ENCODE measurements at regions not wholly inside any gene's neighbourhood (a gene's known extent, or its start where the extent isn't known, plus 50 kb on each side); places are given as distances from the start of the nearest gene placed in this dataset.

DNA sequence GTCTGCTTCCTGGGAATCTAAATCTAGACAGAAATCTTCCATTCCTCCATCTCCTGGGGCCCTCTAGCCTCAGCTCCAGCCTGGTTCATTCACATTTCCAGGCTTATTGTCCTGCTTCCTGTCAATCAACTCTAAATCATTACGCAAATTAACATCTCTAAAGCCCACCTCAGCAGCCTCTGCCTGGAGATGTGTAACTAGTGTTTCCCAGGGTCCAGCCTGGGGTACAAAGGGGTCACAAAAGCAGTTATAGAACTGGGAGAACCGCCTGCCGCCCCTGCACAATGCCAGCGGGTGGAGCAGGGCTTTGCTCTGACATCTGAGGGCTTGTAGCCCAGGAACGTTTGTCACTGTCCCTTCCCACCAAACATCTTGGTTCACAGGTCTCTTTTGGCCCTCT, 373.5 kb downstream of the RRAGC start:
- no peak for TF ChIP-seq SPI1 (IDR thresholded peaks at IDR 0.05; ENCODE audit: borderline replicate concordance, low read depth)
- TF ChIP-seq GABPA (IDR thresholded peaks at IDR 0.05; ENCODE audit: low read depth): no peak
- TF ChIP-seq, protein P1, sequence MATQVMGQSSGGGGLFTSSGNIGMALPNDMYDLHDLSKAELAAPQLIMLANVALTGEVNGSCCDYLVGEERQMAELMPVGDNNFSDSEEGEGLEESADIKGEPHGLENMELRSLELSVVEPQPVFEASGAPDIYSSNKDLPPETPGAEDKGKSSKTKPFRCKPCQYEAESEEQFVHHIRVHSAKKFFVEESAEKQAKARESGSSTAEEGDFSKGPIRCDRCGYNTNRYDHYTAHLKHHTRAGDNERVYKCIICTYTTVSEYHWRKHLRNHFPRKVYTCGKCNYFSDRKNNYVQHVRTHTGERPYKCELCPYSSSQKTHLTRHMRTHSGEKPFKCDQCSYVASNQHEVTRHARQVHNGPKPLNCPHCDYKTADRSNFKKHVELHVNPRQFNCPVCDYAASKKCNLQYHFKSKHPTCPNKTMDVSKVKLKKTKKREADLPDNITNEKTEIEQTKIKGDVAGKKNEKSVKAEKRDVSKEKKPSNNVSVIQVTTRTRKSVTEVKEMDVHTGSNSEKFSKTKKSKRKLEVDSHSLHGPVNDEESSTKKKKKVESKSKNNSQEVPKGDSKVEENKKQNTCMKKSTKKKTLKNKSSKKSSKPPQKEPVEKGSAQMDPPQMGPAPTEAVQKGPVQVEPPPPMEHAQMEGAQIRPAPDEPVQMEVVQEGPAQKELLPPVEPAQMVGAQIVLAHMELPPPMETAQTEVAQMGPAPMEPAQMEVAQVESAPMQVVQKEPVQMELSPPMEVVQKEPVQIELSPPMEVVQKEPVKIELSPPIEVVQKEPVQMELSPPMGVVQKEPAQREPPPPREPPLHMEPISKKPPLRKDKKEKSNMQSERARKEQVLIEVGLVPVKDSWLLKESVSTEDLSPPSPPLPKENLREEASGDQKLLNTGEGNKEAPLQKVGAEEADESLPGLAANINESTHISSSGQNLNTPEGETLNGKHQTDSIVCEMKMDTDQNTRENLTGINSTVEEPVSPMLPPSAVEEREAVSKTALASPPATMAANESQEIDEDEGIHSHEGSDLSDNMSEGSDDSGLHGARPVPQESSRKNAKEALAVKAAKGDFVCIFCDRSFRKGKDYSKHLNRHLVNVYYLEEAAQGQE (IDR thresholded peaks at IDR 0.05; ENCODE audit: insufficient replicate concordance, low read depth): no peak
- TF ChIP-seq, protein P2, sequence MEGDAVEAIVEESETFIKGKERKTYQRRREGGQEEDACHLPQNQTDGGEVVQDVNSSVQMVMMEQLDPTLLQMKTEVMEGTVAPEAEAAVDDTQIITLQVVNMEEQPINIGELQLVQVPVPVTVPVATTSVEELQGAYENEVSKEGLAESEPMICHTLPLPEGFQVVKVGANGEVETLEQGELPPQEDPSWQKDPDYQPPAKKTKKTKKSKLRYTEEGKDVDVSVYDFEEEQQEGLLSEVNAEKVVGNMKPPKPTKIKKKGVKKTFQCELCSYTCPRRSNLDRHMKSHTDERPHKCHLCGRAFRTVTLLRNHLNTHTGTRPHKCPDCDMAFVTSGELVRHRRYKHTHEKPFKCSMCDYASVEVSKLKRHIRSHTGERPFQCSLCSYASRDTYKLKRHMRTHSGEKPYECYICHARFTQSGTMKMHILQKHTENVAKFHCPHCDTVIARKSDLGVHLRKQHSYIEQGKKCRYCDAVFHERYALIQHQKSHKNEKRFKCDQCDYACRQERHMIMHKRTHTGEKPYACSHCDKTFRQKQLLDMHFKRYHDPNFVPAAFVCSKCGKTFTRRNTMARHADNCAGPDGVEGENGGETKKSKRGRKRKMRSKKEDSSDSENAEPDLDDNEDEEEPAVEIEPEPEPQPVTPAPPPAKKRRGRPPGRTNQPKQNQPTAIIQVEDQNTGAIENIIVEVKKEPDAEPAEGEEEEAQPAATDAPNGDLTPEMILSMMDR (IDR thresholded peaks at IDR 0.05; ENCODE audit: insufficient read depth, low read length): no peak

Data from HL-60 (cell line).